Islet precursor cell (in vitro differentiated cells): ENCODE measurements at regions not wholly inside any gene's neighbourhood (a gene's known extent, or its start where the extent isn't known, plus 50 kb on each side); places are given as distances from the start of the nearest gene placed in this dataset.
"Not testable (repeated sequence)": the region's sequence is repeated elsewhere in the genome, so short reads cannot be mapped to it uniquely, and the experiment has no call there.

Experiments
- DNase-seq: peaks from one replicate; pipeline ENCODE4 v3.0.0-alpha.2; 2018

DNA sequence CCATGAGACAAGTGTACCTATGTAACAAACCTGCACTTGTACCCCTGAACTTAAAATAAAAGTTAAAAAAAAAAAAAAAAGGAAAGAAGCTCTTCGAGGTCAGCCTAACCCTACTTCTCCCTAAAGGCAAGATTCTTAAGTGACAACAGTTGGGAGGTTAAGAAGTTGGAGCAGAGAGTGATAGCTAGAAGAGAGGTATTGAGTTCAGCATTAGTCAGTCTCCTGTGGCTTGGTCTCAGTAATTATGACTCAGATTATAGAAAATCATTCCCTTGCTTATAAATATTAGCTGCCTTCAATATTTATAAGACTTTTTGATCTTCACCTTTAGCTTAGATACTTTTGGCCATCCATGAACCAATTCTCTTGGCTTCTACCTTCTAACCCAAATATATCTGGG is 926.8 kb upstream of the SLC39A10 start:
- no peak for DNase-seq

DNA sequence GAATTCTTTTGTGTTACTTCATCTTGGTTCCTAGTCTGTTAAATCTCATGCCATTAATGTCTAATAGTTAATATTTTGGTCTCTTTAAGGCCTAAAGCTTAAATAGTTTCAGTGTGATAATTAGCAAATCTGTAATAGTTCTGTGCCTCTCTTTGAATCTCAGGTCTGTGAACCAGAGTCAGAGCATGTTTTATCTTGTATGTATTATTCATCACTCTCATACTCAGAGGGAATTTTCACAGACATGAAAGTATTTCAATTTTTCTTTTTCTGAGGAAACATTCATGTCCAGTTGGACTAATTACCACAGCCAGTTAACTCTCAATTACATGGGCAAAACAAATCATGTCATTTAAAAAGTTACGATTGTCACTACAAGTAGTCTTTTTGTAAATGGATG is 931.9 kb upstream of the SLC39A10 start:
- no peak for DNase-seq

GRCh38 chr2:194723446-194723845 is 933.6 kb upstream of the SLC39A10 start:
- DNase-seq = no peak

DNA sequence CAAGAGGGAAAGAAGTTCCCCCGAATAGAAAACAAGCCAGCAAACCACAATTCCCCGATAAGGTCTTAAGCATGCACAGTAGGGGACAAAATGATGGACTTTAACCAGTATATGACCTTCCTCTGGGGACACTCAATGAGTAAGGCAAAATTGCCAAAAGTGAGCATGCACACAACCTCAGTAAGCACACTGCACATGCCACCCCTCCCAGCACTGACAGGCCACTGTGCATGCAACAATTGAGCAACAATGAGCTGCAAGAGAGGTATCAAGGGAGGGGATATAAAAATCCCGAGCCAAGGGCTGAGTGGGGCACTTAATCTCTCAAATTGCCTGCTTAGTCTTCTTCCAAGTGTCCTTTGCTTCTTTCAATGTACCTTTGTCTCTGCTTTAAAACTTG is 935.8 kb upstream of the SLC39A10 start:
- DNase-seq = no peak

GRCh38 chr2:194720462-194720861 is 936.6 kb upstream of the SLC39A10 start:
- DNase-seq = no peak

GRCh38 chr2:194718881-194719280 is 938.1 kb upstream of the SLC39A10 start:
- DNase-seq = no peak

DNA sequence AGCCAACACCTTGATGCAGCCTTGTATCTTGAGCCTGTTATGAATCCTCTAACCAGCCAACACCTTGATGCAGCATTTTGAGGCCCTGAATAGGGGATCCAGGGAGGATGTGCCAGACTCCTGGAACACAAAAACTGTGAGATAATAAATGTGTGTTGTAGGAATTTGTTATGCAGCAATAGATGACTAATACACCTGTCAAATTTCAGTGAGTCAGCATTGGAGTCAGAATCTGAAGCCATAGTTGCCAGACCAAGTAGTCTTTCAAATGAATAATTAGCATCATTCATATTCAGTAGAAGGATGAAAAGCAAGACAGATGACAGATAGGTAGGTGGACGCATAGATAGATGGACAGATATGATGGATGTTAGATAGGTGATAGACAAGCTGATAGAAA is 942.5 kb upstream of the SLC39A10 start:
- DNase-seq = no peak

DNA sequence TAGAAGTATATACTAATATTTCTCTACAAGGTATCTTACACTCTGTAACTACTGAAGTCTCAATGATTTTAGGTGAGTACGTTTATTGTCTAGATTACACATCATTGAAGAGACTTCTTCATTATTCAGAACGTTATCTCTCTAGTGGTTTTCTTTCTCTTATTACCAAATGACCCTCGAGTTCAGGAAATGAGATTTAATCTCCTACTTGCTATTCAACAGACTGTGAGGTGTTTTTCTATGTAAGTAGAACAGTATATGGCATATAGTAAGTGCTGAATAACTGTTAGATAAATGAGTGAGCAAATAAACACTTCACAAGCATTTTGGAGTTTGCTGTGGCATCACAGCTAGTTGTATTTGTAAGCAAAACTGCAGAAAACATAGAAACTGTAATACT is 947.2 kb upstream of the SLC39A10 start:
- DNase-seq = no peak

DNA sequence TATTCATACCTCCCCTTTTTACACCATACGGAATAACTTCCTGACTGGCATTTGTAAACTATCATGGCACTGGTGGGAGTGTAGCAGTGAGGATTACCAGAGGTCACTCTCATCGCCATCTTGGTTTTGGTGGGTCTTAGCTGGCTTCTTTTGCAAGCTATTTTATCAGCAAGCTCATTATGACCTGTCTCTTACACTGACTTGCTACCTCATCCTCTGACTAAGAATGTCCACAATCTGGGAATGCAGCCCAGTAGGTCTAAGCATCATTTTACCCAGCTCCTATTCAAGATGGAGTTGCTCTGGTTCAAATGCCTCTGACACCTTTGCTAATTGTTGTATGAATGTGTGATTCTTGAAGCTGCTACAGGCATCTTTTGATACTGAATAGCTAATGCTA is 950.8 kb upstream of the SLC39A10 start:
- DNase-seq = no peak

GRCh38 chr2:194705398-194705797 is 951.6 kb upstream of the SLC39A10 start:
- no peak for DNase-seq

GRCh38 chr2:194700726-194701125 is 956.3 kb upstream of the SLC39A10 start:
- no peak for DNase-seq

DNA sequence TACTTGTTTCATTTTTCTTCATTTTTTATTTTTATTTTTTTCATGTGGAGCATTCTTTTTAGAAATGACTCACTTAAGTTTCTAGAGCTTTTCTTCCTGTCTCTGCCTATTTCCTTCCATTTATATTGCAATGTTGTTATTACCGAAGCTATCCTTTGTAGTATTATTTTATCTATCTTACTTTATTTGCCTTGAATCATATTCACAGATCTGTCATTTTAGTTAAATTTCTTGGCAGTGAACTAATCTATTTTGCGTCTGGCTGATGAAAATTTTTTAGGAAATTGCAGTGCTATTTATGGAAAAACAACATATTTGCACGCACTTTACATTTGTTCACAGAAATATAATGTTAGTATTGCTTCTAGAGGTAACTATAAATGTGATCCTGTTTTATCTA is 956.9 kb upstream of the SLC39A10 start:
- DNase-seq = no peak

GRCh38 chr2:194698012-194698411 is 959.0 kb upstream of the SLC39A10 start:
- DNase-seq = no peak

DNA sequence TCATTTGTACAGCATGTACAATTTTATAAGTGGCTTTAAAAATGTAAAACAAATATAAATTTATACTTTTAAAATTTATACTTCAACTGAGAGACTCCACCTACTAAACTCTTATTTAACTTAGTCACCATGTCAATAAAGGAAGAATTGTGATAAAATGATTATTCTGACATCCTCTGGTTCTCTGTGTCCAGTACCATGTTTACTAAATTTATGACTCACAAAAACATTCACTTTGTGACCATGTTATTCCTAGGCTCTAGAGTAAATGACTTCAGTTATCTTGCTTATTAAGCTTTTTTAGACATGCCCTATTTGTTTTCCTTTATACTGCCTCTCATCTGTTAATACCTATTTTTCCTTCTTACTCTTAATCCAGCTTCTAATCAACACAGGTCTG is 959.6 kb upstream of the SLC39A10 start:
- no peak for DNase-seq

- DNase-seq = no peak
Observed at GRCh38 chr2:194696690-194697089, 960.3 kb upstream of the SLC39A10 start.

DNA sequence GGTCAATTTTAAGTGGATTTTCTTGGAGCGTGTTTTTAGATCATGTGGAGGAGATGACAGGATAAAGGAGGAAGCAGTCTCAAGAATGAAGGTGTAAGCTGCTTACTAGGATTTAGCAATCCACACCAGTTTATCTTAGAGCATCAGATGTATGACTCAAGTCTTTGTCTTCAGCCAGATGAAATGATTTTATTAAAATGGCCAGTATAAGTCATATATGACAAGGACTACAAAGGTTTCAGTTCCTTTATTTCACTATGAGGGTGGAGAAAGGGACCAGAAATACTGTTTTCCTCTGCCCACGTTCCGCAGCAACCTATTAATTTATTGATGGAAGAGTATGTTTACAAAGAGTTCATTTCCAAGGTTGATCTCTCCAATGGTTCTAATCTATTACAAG is 970.5 kb upstream of the SLC39A10 start:
- DNase-seq = no peak

DNA sequence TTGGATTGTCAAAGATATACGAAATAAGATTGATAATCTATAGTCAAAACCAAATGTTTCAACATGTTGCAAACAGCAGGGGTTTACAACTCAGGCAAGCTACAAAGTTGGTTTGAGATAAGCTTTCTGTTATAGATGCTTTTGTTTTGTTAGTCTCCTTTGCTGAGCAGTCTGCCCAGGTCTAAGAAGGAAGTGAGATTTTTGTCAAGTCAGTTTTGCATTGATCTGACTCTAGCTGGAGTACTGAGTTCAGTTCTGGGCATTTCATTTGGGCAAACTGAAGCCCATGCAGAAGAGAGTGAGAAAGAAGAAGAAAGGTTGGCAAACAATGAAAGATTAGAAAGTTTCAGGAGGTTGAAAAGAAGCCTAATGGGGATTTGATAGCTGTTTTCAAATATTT is 983.0 kb upstream of the SLC39A10 start:
- no peak for DNase-seq

DNA sequence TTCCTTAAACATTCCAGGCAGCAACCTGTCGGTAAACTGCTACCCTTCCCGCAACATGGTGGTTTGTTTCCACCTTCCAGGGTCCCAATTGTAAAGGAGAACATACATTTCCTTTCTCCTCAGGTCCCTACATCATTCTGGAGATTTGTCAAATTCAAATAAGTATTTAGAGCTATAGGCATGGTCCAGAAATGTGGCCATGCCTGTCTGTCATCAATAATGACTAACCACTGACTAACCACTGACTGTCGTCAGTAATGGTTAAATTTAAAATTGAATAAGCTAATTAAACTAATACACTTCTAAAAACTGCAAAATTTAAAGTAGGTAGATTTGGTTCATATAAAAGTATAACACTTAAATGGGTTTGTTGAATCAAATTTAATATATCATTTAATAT is 984.0 kb upstream of the SLC39A10 start:
- no peak for DNase-seq

- no peak for DNase-seq
Observed at GRCh38 chr2:194661431-194661830, 995.6 kb upstream of the SLC39A10 start.

GRCh38 chr2:194639057-194639456 is 1018.0 kb upstream of the SLC39A10 start:
- DNase-seq = not testable (repeated sequence)

DNA sequence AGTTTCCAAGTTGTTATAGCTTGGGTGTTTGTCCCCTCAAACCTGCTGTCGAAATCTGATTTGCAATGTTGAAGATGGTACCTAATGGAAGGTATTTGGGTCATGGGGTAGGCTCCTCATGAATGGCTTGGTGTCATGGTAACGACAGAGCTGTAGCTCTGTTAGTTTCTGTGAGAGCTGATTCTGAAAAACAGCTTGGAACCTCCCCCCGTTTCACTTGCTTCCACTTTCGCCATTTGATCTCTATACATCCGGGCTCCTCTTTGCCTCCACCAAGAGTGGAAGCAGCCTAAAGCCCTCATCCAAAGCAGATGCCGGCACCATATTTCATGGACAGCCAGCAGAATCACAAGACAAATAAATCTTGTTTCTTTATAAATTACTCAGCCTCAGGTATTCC is 1035.1 kb upstream of the SLC39A10 start:
- no peak for DNase-seq

DNA sequence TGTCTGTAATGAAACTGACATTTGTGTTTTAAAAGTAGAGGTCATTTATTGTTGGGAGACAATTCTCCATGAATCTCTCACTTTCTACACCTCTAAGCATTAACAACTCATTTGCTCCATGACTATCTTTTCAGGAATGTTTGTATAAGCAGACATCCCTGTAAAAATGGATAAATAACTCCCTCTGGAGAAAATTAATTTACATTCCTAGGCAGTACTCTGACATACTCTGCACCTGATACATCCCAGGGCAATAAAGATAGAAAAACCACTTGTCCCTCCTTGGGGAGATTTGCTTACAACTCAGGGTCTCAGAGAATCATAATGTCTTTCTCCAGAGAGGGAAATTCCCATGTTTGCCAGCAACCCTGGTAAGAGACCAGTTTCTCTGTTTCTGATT is 1037.7 kb upstream of the SLC39A10 start:
- DNase-seq = no peak

- DNase-seq = no peak
Observed at GRCh38 chr2:194618432-194618831, 1038.6 kb upstream of the SLC39A10 start.

- no peak for DNase-seq
Observed at GRCh38 chr2:194616334-194616733, 1040.7 kb upstream of the SLC39A10 start.

DNA sequence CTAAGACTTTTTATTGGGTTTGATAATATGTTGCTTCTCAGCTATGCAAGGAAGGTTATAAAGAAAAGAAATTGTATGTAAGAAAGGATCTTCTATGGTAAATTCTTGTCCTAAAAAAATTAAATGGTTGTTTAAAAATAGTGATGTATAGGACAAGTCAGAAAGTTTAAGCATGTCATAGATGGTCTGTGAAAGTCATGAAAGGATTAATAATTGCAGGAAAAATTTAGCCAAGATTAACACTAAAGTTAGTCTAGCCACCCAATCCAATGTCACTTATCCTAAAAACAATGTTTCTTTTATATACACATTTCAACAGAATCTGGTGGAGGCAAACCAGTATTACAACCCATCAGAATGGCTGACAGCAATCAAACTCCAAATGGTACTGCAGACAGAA is 1046.7 kb upstream of the SLC39A10 start:
- no peak for DNase-seq

DNA sequence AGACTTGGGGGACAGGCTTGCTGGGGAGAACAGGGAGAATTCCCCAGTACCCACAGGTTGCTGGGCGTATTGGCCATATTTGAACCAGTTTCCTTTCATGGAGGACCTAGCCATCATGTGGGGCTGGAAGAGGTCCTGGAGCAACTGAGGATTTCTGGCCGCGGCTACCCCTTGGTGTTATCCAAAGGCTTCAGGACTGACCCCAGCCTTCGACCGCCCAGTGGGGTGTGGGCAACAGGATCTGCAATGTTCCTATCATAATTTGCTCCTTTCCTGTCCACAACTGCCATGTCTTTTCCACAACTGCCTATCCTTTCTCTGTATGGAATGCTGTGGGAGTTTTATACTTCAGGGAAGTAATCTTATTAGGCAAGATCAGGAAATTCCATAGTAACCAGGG is 1053.6 kb upstream of the SLC39A10 start:
- DNase-seq = no peak
